HG03196 (cell line): ENCODE measurements at regions not wholly inside any gene's neighbourhood (a gene's known extent, or its start where the extent isn't known, plus 50 kb on each side); places are given as distances from the start of the nearest gene placed in this dataset.

Source experiments
- ATAC-seq: cut with Tn5 transposase; IDR thresholded peaks from one replicate; pipeline ENCODE4 v1.9.1; 2021; ENCODE audit not compliant: unreplicated experiment

GRCh38 chr3:40800343-40800742, 275.6 kb downstream of the ZNF621 start:
- no peak for ATAC-seq

GRCh38 chr3:40801284-40801741, 276.6 kb downstream of the ZNF621 start:
- ATAC-seq: no peak

GRCh38 chr3:40803311-40803710, 278.6 kb downstream of the ZNF621 start:
- no peak for ATAC-seq

- no peak for ATAC-seq
Observed at GRCh38 chr3:40805456-40805855, 280.7 kb downstream of the ZNF621 start.

GRCh38 chr3:40810813-40811212, 286.1 kb downstream of the ZNF621 start:
- ATAC-seq: no peak

- ATAC-seq: no peak
Observed at GRCh38 chr3:40817017-40817416, 292.3 kb downstream of the ZNF621 start.

- no peak for ATAC-seq
Observed at GRCh38 chr3:40821315-40821714, 296.6 kb downstream of the ZNF621 start.

- no peak for ATAC-seq
Observed at GRCh38 chr3:40827226-40827625, 302.5 kb downstream of the ZNF621 start.

GRCh38 chr3:40827942-40828688, 303.4 kb downstream of the ZNF621 start:
- no peak for ATAC-seq

- ATAC-seq: no peak
Observed at GRCh38 chr3:40828741-40829415, 304.1 kb downstream of the ZNF621 start.

- no peak for ATAC-seq
Observed at GRCh38 chr3:40829876-40830275, 305.1 kb downstream of the ZNF621 start.

- ATAC-seq: no peak
Observed at GRCh38 chr3:40837300-40837699, 312.5 kb downstream of the ZNF621 start.

- no peak for ATAC-seq
Observed at GRCh38 chr3:40841131-40841530, 316.4 kb downstream of the ZNF621 start.

- ATAC-seq: no peak
Observed at GRCh38 chr3:40841570-40842109, 316.9 kb downstream of the ZNF621 start.

- no peak for ATAC-seq
Observed at GRCh38 chr3:40842714-40843113, 318.0 kb downstream of the ZNF621 start.

GRCh38 chr3:40843208-40843624, 318.5 kb downstream of the ZNF621 start:
- no peak for ATAC-seq

- ATAC-seq: no peak
Observed at GRCh38 chr3:40843851-40844548, 319.2 kb downstream of the ZNF621 start.

GRCh38 chr3:40844896-40845295, 320.1 kb downstream of the ZNF621 start:
- no peak for ATAC-seq

- ATAC-seq: no peak
Observed at GRCh38 chr3:40845447-40845846, 320.7 kb downstream of the ZNF621 start.

GRCh38 chr3:40845916-40846315, 321.2 kb downstream of the ZNF621 start:
- ATAC-seq: no peak

- ATAC-seq: no peak
Observed at GRCh38 chr3:40846451-40846850, 321.7 kb downstream of the ZNF621 start.
